HG03135 (cell line): ENCODE measurements at regions not wholly inside any gene's neighbourhood (a gene's known extent, or its start where the extent isn't known, plus 50 kb on each side); places are given as distances from the start of the nearest gene placed in this dataset.

Experiments
- ATAC-seq: cut with Tn5 transposase; IDR thresholded peaks from one replicate; pipeline ENCODE4 v1.9.1; 2021; ENCODE audit warnings: mild to moderate bottlenecking, moderate library complexity; ENCODE audit not compliant: unreplicated experiment

- no peak for ATAC-seq
Measured at GRCh38 chr13:33739254-33739653, 78.7 kb upstream of the RFC3 start.

DNA sequence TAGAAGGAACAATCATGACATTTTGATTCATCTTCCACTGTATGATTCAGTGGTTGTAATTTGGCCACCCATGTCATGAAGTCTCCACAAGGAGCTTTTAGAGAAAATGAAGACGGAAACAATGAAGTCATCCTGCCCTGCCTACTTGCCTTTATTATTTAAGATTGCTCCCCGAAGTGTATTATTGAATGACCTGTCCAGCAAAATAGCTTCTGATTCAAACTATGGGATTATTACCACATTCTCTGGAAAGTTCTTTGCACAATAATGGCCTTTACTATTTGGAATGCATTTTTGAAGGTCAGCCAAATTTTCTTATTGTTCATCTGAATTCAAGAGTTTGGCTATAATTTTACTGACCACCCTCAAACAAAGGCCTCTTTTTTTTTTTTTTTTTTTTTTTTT lies 77.8 kb upstream of the RFC3 start:
- ATAC-seq, result no peak

- no peak for ATAC-seq
Measured at GRCh38 chr13:33742321-33742720, 75.6 kb upstream of the RFC3 start.

- peak; percentile 77 for ATAC-seq
Measured at GRCh38 chr13:33743438-33744368, 74.2 kb upstream of the RFC3 start.

DNA sequence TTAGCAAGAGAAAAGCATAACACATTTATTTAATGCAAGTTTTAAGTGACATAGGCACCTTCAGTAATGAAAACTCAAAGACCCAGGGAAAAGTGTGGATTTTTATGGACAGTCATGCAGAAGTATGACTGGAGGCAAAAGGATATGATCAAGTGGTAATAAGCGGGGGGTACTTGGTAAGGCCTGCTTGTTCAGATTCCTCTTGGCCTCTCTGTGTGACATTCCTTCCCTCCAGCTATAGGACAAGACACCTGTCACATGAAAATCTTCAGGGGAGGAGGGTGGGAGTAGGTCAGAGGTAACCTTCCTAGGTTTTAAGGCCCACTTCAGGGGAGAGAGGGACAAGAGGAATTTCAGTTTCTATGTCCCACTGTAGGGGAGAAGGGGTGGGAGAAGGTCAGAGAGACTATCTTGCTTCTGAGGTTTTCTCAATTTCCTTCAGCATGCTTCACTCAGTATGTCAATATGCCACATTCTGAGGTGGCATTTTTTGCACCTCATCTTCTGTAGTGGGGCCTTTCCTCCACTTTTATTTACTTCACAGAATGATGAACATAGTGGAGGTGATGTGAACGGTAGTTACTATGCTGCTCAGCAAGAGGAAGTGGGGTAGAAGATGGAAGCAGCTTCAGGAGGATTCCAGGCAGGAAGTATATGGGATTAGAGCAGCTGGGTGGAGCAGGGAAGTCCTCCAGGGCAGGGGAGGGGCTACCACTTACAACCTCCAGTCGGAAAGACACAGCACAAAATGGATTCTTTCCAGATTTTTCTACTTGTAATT lies 73.2 kb upstream of the RFC3 start:
- ATAC-seq, result no peak

DNA sequence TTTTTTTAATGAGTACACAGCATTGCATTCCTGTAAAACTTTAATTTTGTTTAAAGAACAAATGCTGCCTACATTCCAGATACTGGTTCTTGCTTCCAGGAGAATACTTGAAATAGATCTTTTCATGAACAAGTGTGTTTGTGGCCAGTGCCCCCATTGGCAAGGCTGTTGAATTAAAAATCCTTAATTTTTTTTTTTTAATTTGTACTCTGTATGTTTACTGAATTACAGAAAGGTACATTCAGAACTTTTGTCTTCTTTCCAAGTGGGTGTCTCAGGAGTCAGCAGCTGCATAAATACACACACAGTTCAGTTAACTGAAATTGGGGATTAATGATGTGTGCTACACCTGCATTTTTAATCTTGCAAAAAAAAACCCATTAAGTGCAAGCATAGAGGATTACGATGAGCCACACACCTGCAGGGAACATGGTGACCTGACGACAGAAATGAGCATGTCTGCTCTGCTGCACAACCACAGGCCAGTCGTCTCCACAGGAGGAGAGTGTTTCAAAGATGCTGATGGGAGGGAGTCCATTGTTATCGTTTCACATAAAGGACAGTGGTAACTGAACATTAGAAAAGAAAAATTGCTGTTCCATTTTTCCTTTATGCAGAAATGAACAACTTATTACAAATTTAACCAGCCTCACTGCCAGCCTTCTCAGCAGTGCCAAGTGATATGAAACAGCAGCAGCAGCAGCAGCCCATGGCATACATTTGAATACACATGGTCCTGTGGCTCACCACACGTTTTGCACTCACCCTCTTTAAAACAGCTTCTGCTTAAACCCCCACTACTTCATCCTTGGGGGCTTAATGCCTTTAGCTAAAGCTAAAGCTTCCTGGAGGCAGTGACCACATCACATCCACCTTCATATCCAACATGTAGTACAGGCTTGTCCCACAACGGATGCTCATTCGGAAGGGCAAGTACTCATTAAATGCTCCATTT lies 72.3 kb upstream of the RFC3 start:
- ATAC-seq, result peak; percentile 54

DNA sequence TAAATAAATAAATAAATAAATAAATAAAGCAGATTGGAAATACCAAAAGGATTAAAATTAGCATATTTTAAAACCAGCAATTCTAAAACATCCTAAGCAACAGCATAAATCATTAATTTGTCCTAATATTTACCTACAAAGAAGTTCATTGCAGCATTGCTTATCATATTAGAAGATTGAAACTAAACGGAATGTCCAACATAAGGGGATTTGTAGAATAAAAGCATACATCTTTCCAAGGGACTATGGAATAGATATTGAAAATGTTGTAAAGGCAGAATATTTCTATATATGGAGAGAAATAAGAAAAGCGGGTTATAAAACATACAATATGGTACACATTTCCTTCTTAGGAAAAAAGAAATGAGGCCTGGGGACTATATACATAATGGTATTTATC lies 71.1 kb upstream of the RFC3 start:
- ATAC-seq, result no peak

DNA sequence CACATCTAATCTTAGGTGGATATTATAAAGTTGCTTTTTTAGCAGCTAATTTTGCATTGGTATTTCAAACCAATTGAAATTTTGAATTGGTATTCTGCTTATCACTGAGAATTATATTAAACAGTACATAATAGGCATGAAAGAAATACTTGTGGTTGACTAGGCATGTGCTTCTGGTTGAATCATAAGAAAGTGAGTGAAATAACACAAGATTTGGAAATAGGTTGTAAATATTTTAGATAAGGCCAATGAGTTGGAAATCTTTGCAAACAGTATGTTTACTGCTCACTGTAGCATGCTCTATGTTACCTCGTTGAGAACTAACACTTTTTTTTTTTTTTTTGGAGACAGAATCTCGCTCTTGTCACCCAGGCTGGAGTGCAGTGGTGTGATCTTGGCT lies 66.8 kb upstream of the RFC3 start:
- ATAC-seq, result no peak

DNA sequence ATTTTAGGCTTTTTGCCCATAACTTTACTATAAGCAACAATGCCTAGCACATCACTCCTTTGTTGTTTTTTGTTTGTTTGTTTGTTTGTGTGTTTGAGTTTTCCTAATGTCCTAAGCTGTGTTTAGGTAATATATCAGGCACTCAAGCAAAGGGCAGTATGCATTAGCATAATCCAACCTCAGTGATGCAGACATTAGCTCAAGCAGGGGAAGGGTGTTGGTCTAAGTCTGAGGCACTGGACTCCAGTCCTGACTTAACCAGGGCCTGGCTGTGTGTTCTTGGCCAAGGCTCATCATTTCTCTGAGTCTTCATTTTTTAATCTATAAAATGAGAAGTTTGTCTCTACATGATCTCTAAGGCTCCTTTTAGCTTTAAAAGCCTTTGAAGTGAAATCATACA lies 65.9 kb upstream of the RFC3 start:
- ATAC-seq, result no peak

DNA sequence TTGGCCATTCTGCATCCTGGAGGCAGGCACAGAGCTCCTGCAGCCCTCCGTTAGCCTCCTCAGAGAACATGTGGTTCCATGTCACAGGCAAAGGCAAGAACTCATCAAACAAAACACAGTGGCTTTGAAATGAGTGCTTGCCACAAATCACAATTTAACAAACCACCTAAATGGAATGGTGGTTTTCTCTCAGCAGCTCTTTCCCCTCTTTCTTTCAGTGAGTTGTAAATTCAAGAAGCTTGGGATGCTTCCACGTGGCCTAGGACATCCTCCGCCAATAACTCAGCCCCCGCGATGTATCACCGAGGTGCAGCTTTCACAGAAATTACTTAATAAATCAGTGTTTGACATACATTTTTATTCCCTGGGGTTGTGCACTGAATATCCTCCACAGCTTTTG lies 65.4 kb upstream of the RFC3 start:
- no peak for ATAC-seq

DNA sequence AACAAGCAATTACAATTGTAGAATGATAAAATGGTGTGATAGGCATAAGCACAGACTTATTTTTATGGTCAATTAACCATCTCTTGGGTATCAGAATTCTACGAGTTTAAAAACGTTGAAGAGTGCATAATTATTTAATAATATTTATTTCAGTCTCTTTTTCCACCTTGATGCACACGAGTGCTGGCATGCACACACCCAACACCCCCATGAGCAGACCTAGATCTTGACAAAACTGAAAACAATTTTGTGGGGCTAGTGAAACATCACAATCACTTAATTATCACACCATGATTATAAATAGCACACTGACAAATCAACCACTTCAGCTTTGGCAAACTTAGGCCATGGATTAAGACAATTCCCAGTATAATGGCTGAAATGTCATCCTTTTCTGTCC lies 61.0 kb upstream of the RFC3 start:
- ATAC-seq, result no peak

DNA sequence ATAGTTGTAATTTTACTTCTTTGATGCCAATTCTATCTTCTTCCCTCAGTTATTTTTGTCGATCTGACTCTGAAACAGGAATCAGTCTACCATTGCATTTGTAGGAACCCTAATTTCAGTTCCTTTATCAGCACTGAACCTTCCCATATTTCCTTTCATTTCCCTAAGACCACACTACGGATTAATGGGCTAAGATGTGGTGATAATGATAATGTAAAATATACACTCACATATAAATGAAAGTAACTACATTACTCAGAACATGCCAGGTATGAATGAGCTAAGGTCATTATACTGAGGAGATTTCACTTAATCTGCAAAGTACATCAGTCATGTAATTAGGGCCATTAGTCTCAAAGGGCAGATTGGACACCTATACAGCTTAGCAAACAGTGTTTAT lies 60.2 kb upstream of the RFC3 start:
- ATAC-seq, result peak; percentile 73

GRCh38 chr13:33758113-33758512 lies 59.8 kb upstream of the RFC3 start:
- peak; percentile 58 for ATAC-seq

DNA sequence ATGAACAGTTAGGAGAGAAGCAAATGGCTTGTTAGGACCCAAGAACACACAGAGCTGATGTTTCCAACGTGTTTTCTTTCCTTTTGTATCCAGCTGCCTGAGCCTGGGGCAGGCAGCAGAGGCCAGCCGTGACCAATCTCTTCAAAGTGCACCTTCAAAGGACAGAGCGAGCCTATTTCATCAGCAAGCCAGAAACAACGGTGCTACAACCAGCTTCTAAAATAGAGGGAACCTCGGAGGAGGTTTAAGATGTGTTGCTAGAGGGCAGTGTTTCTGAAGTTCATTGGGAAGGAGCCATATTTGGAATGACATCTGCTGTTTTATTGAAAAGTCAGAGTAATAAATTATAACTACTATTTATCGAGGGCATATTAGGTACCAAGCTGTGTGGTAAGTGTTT lies 56.2 kb upstream of the RFC3 start:
- ATAC-seq, result no peak

- ATAC-seq, result no peak
Measured at GRCh38 chr13:33763021-33763420, 54.9 kb upstream of the RFC3 start.

GRCh38 chr13:33764716-33765115 lies 53.2 kb upstream of the RFC3 start:
- ATAC-seq, result no peak

- no peak for ATAC-seq
Measured at GRCh38 chr13:33766329-33767123, 51.4 kb upstream of the RFC3 start.

GRCh38 chr13:33767140-33767539 lies 50.8 kb upstream of the RFC3 start:
- ATAC-seq, result no peak
